ENCODE measurements at regions not wholly inside any gene's neighbourhood (a gene's known extent, or its start where the extent isn't known, plus 50 kb on each side); places are given as distances from the start of the nearest gene placed in this dataset.

- no peak overlapping the region for H3K4me3 ChIP-seq (replicated peaks in 1 of 3; ENCODE audit: insufficient read depth in 1 of 3, low read depth in 2 of 3, low read length in 3 of 3)
- no peaks in the 10 kb centered on the region for H3K36me3 ChIP-seq (replicated peaks in 1 of 2; ENCODE audit: control insufficient read depth in 1 of 2, insufficient read depth in 2 of 2, low read length in 2 of 2)
- ChIA-PET CTCF (ENCODE audit: low intra/inter-chr PET ratio, low total read pairs) (no interaction called here), POLR2A (no interaction called here)
- in situ Hi-C loops (cut with HindIII; ENCODE audit: extremely low pct_ligation_motif_present, low pct_unique_long_range_greater_than_20kb) = no loop called here
- H3K9ac ChIP-seq (ENCODE audit: insufficient read depth, low read depth, low read length) = no peak overlapping the region
- H3K4me1 ChIP-seq (ENCODE audit: insufficient read depth, low read length) = 0 out of 2 replicates have a peak, but pooled peaks cover 5% of the 10 kb centered on the region
- BruUV-seq (replicated peaks) = no TSS peak
- H3K4me2 ChIP-seq (ENCODE audit: low read depth, low read length) = no peak overlapping the region
- H3K27me3 ChIP-seq (ENCODE audit: control insufficient read depth in 1 of 2, insufficient read depth in 2 of 2, low read length in 2 of 2) = peaks cover 0 to 12% of the 10 kb centered on the region in 2 experiments; a peak in 3 of 5 replicates
- no peak overlapping the region for H2AFZ ChIP-seq (ENCODE audit: low read length)
- no peak overlapping the region for H3K27ac ChIP-seq (ENCODE audit: extremely low read length, insufficient read depth, low read length)
- WGBS (ENCODE audit: low lambda C conversion rate) = 51% methylated on average over 2 of the region's 2 CpGs
- intact Hi-C loops (cut with micrococcal nuclease; ENCODE audit: unreplicated experiment) = no loop called here
- DNase-seq (ENCODE audit: low spot score) (no peak), ATAC-seq (no peak), FAIRE-seq (no peak)
- no peak for TF ChIP-seq ZNF619 (CRISPR knock-in tag; IDR thresholded peaks at IDR 0.05)
- TF ChIP-seq POGK (CRISPR knock-in tag; conservative IDR thresholded peaks at IDR 0.05) = no peak
- TF ChIP-seq NFATC3 (CRISPR knock-in tag; IDR thresholded peaks at IDR 0.05) = no peak
- no peaks in the 10 kb centered on the region for H3K79me2 ChIP-seq (ENCODE audit: insufficient read depth, low read length)
- no peaks in the 10 kb centered on the region for H3K9me3 ChIP-seq (ENCODE audit: low read length)
- H4K20me1 ChIP-seq (ENCODE audit: insufficient read depth, low read length) = no peaks in the 10 kb centered on the region
These were observed 217.0 kb upstream of the CNR1 start for GRCh38 chr6:88383183-88383582.

- no peaks in the 10 kb centered on the region for H4K20me1 ChIP-seq (ENCODE audit: insufficient read depth, low read length)
- BruUV-seq (replicated peaks) = no TSS peak
- DNase-seq (ENCODE audit: low spot score) (no peak), ATAC-seq (peak; percentile 23; the same call in 1 of the 3 replicates), FAIRE-seq (no peak)
- ChIA-PET POLR2A (no interaction called here), CTCF (ENCODE audit: low intra/inter-chr PET ratio, low total read pairs) (no interaction called here)
- no peak overlapping the region for H3K4me2 ChIP-seq (ENCODE audit: low read depth, low read length)
- intact Hi-C loops (cut with micrococcal nuclease; ENCODE audit: unreplicated experiment) = no loop called here
- H3K9me3 ChIP-seq (ENCODE audit: low read length) = no peaks in the 10 kb centered on the region
- H2AFZ ChIP-seq (ENCODE audit: low read length) = no peak overlapping the region
- in situ Hi-C loops (cut with HindIII; ENCODE audit: extremely low pct_ligation_motif_present, low pct_unique_long_range_greater_than_20kb) = no loop called here
- no peak overlapping the region for H3K27ac ChIP-seq (ENCODE audit: extremely low read length, insufficient read depth, low read length)
- no peak overlapping the region for H3K4me3 ChIP-seq (replicated peaks in 1 of 3; ENCODE audit: insufficient read depth in 1 of 3, low read depth in 2 of 3, low read length in 3 of 3)
- 0 out of 2 replicates have a peak, but pooled peaks cover 5% of the 10 kb centered on the region for H3K4me1 ChIP-seq (ENCODE audit: insufficient read depth, low read length)
- H3K9ac ChIP-seq (ENCODE audit: insufficient read depth, low read depth, low read length) = no peak overlapping the region
- no peaks in the 10 kb centered on the region for H3K79me2 ChIP-seq (ENCODE audit: insufficient read depth, low read length)
- no peaks in the 10 kb centered on the region for H3K36me3 ChIP-seq (replicated peaks in 1 of 2; ENCODE audit: control insufficient read depth in 1 of 2, insufficient read depth in 2 of 2, low read length in 2 of 2)
- H3K27me3 ChIP-seq (ENCODE audit: control insufficient read depth in 1 of 2, insufficient read depth in 2 of 2, low read length in 2 of 2) = peaks cover 0 to 13% of the 10 kb centered on the region in 2 experiments; a peak in 3 of 5 replicates
- TF ChIP-seq CREBL2 (CRISPR knock-in tag; IDR thresholded peaks at IDR 0.05; ENCODE audit: borderline replicate concordance) = no peak
- TF ChIP-seq NR0B2 (CRISPR knock-in tag; IDR thresholded peaks at IDR 0.05) = no peak
- no peak for TF ChIP-seq MTF2 (CRISPR knock-in tag; IDR thresholded peaks at IDR 0.05; ENCODE audit: borderline replicate concordance)
- TF ChIP-seq ZNF776 (CRISPR knock-in tag; IDR thresholded peaks at IDR 0.05) = no peak
- TF ChIP-seq TSC22D2 (CRISPR knock-in tag; IDR thresholded peaks at IDR 0.05; ENCODE audit: borderline replicate concordance) = no peak
- TF ChIP-seq ZNF143 (CRISPR knock-in tag; IDR thresholded peaks at IDR 0.05) = no peak
- no peak for TF ChIP-seq DDIT3 (CRISPR knock-in tag; IDR thresholded peaks at IDR 0.05)
- TF ChIP-seq CENPBD1 (CRISPR knock-in tag; IDR thresholded peaks at IDR 0.05; ENCODE audit: borderline replicate concordance, low read depth) = no peak
- TF ChIP-seq YY1 (IDR thresholded peaks at IDR 0.05; ENCODE audit: insufficient read depth, insufficient replicate concordance, low read depth, low read length) = no peak
These were observed 215.1 kb upstream of the CNR1 start for GRCh38 chr6:88381289-88381642.
